T-helper 1 cell treated with Interleukin-12 subunit alpha and Interleukin-12 subunit beta and Interleukin-4 antibody, amounts not matched to agents 30 ng/mL and 1 ng/mL, for 36 hours (primary cell): ENCODE measurements at regions not wholly inside any gene's neighbourhood (a gene's known extent, or its start where the extent isn't known, plus 50 kb on each side); places are given as distances from the start of the nearest gene placed in this dataset.
"Not testable (repeated sequence)": the region's sequence is repeated elsewhere in the genome, so short reads cannot be mapped to it uniquely, and the experiment has no call there.

Experiments used
- intact Hi-C: fragments of 100-400 bp; cut with micrococcal nuclease; formaldehyde crosslinking; loops from one replicate; pipeline ENCODE4 v1.15.1; 2024

GRCh38 chr22:22296047-22296446 lies 51.5 kb downstream of the VPREB1 start:
- intact Hi-C loops, result not testable (repeated sequence)

- intact Hi-C loops, result not testable (repeated sequence)
Observed at GRCh38 chr22:22297159-22297793, 52.7 kb downstream of the VPREB1 start.

GRCh38 chr22:22297794-22298653 lies 53.4 kb downstream of the VPREB1 start:
- intact Hi-C loops, result loop anchor here (1.0 kb wide), 1 partner anchor 88 kb away; no protein-coding TSS in a partner anchor

GRCh38 chr22:22298654-22299009 lies 54.0 kb downstream of the VPREB1 start:
- intact Hi-C loops, result loop anchor here (1.0 kb wide), 1 partner anchor 88 kb away; no protein-coding TSS in a partner anchor

- intact Hi-C loops, result not testable (repeated sequence)
Observed at GRCh38 chr22:22300511-22300910, 55.9 kb downstream of the VPREB1 start.

- intact Hi-C loops, result not testable (repeated sequence)
Observed at GRCh38 chr22:22300946-22301345, 56.4 kb downstream of the VPREB1 start.

GRCh38 chr22:22316589-22316988 lies 72.0 kb downstream of the VPREB1 start:
- intact Hi-C loops, result no loop called here

- intact Hi-C loops, result no loop called here
Observed at GRCh38 chr22:22318723-22319465, 74.3 kb downstream of the VPREB1 start.

GRCh38 chr22:22321743-22322611 lies 77.4 kb downstream of the VPREB1 start:
- intact Hi-C loops, result loop anchor here (1.0 to 2.0 kb wide), 2 partner anchors 21 to 114 kb away; no protein-coding TSS in a partner anchor

GRCh38 chr22:22322792-22323191 lies 78.2 kb downstream of the VPREB1 start:
- intact Hi-C loops, result loop anchor here (1.0 to 2.0 kb wide), 2 partner anchors 20 to 114 kb away; no protein-coding TSS in a partner anchor

- intact Hi-C loops, result no loop called here
Observed at GRCh38 chr22:22327723-22328122, 83.1 kb downstream of the VPREB1 start.

- intact Hi-C loops, result no loop called here
Observed at GRCh38 chr22:22329792-22330191, 85.2 kb downstream of the VPREB1 start.

GRCh38 chr22:22335640-22336039 lies 91.1 kb downstream of the VPREB1 start:
- intact Hi-C loops, result not testable (repeated sequence)

GRCh38 chr22:22336333-22336732 lies 91.7 kb downstream of the VPREB1 start:
- intact Hi-C loops, result not testable (repeated sequence)

GRCh38 chr22:22338778-22339177 lies 94.2 kb downstream of the VPREB1 start:
- intact Hi-C loops, result not testable (repeated sequence)

GRCh38 chr22:22341736-22342135 lies 97.2 kb downstream of the VPREB1 start:
- intact Hi-C loops, result loop anchor here (2.0 to 5.0 kb wide), 2 partner anchors 19 to 134 kb away; no protein-coding TSS in a partner anchor

- intact Hi-C loops, result loop anchor here (2.0 to 5.0 kb wide), 2 partner anchors 20 to 136 kb away; no protein-coding TSS in a partner anchor
Observed at GRCh38 chr22:22342697-22343580, 98.4 kb downstream of the VPREB1 start.

GRCh38 chr22:22343581-22344296 lies 99.2 kb downstream of the VPREB1 start:
- intact Hi-C loops, result loop anchor here (2.0 to 5.0 kb wide), 2 partner anchors 21 to 136 kb away; no protein-coding TSS in a partner anchor

GRCh38 chr22:22344430-22344829 lies 99.8 kb downstream of the VPREB1 start:
- intact Hi-C loops, result loop anchor here (5.0 kb wide), 1 partner anchor 137 kb away; no protein-coding TSS in a partner anchor
